H1 (cell line): ENCODE measurements at regions not wholly inside any gene's neighbourhood (a gene's known extent, or its start where the extent isn't known, plus 50 kb on each side); places are given as distances from the start of the nearest gene placed in this dataset.

Experiments used
- POLR2A ChIP-seq, 2 experiments: IDR thresholded peaks; 1 replicate in 1 of 2; 2 replicates in 1 of 2; pipeline ENCODE4 v1.6.1; 2011; ENCODE audit warnings: low read depth in 2 of 2, low read length in 2 of 2, mild to moderate bottlenecking in 2 of 2; ENCODE audit errors: control extremely low read depth in 1 of 2
- POLR2AphosphoS5 ChIP-seq: IDR thresholded peaks from 2 replicates; pipeline ENCODE4 v1.6.1; 2011; ENCODE audit warnings: low read depth, low read length
- RAD21 ChIP-seq, 2 experiments: IDR thresholded peaks in 1 of 2; conservative IDR thresholded peaks in 1 of 2; 2 replicates each; pipeline ENCODE4 v1.6.1; 2011; ENCODE audit warnings: low read depth in 2 of 2, low read length in 2 of 2, improper control_type of control experiment in 1 of 2, inconsistent platforms in 1 of 2, mild to moderate bottlenecking in 1 of 2, moderate library complexity in 1 of 2
- SIN3A ChIP-seq, 2 experiments: IDR thresholded peaks in 1 of 2; conservative IDR thresholded peaks in 1 of 2; 2 replicates each; pipeline ENCODE4 v1.6.1; 2011 to 2012; ENCODE audit warnings: low read length in 2 of 2, improper control_type of control experiment in 1 of 2, low read depth in 1 of 2, mild to moderate bottlenecking in 1 of 2
- SP2 ChIP-seq: IDR thresholded peaks from 2 replicates; pipeline ENCODE4 v1.6.1; 2012; ENCODE audit warnings: mild to moderate bottlenecking, low read length, inconsistent platforms
- TF ChIP-seq, protein P1 (sequence below), 3 experiments: IDR thresholded peaks; 1 replicate in 2 of 3; 2 replicates in 1 of 3; pipeline versions ENCODE4 v1.5.1 to v1.6.1; 2011; ENCODE audit warnings: low read length in 3 of 3, mild to moderate bottlenecking in 3 of 3, inconsistent platforms in 2 of 3, low read depth in 1 of 3, moderate library complexity in 1 of 3; ENCODE audit not compliant: insufficient read depth in 1 of 3; ENCODE audit errors: control extremely low read depth in 1 of 3
- TF ChIP-seq, protein P2 (sequence below): IDR thresholded peaks from 2 replicates; pipeline ENCODE4 v1.6.1; 2012; ENCODE audit warnings: inconsistent platforms

GRCh38 chr2:41906338-41906725 lies 141.5 kb upstream of the PKDCC start:
- TF ChIP-seq SP2: no peak
- no peak for TF ChIP-seq RAD21 (IDR thresholded peaks at IDR 0.05 in 1 of 2, conservative IDR thresholded peaks at IDR 0.05 in 1 of 2; ENCODE audit: low read depth in 2 of 2, low read length in 2 of 2)
- no peak for TF ChIP-seq POLR2A (IDR thresholded peaks at IDR 0.05; ENCODE audit: control extremely low read depth in 1 of 2, low read depth in 2 of 2, low read length in 2 of 2)
- TF ChIP-seq POLR2AphosphoS5: no peak
- TF ChIP-seq, protein P1, sequence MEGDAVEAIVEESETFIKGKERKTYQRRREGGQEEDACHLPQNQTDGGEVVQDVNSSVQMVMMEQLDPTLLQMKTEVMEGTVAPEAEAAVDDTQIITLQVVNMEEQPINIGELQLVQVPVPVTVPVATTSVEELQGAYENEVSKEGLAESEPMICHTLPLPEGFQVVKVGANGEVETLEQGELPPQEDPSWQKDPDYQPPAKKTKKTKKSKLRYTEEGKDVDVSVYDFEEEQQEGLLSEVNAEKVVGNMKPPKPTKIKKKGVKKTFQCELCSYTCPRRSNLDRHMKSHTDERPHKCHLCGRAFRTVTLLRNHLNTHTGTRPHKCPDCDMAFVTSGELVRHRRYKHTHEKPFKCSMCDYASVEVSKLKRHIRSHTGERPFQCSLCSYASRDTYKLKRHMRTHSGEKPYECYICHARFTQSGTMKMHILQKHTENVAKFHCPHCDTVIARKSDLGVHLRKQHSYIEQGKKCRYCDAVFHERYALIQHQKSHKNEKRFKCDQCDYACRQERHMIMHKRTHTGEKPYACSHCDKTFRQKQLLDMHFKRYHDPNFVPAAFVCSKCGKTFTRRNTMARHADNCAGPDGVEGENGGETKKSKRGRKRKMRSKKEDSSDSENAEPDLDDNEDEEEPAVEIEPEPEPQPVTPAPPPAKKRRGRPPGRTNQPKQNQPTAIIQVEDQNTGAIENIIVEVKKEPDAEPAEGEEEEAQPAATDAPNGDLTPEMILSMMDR (IDR thresholded peaks at IDR 0.05; ENCODE audit: control extremely low read depth in 1 of 3, insufficient read depth in 1 of 3, low read depth in 1 of 3, low read length in 3 of 3): no peak
- TF ChIP-seq, protein P2, sequence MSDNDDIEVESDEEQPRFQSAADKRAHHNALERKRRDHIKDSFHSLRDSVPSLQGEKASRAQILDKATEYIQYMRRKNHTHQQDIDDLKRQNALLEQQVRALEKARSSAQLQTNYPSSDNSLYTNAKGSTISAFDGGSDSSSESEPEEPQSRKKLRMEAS: no peak
- TF ChIP-seq SIN3A (conservative IDR thresholded peaks at IDR 0.05 in 1 of 2, IDR thresholded peaks at IDR 0.05 in 1 of 2; ENCODE audit: low read depth in 1 of 2, low read length in 2 of 2): no peak
